ENCODE measurements at regions not wholly inside any gene's neighbourhood (a gene's known extent, or its start where the extent isn't known, plus 50 kb on each side); places are given as distances from the start of the nearest gene placed in this dataset.

- TF ChIP-seq MYNN (tag by site-specific recombination; IDR thresholded peaks at IDR 0.05; ENCODE audit: borderline replicate concordance) (no peak), ZNF398 (tag by site-specific recombination; IDR thresholded peaks at IDR 0.05) (no peak), ZNF701 (tag by site-specific recombination; IDR thresholded peaks at IDR 0.05) (no peak)
Measured at GRCh38 chr16:19935694-19936093, 51.0 kb upstream of the GPRC5B start (continued).

Data from HEK293 (cell line).